Keratinocyte (primary cell): ENCODE measurements at regions not wholly inside any gene's neighbourhood (a gene's known extent, or its start where the extent isn't known, plus 50 kb on each side); places are given as distances from the start of the nearest gene placed in this dataset.

ENCODE experiments used
- CTCF ChIP-seq, 3 experiments: IDR thresholded peaks in 1 of 3; conservative IDR thresholded peaks in 1 of 3; optimal IDR thresholded peaks in 1 of 3; 2 replicates in 2 of 3; 3 replicates in 1 of 3; pipeline versions ENCODE3 to v1.5.1; 2011; ENCODE audit warnings: low read length in 3 of 3, mild to moderate bottlenecking in 3 of 3, moderate library complexity in 2 of 3, control low read depth in 1 of 3, inconsistent platforms in 1 of 3; ENCODE audit not compliant: insufficient read depth in 2 of 3; ENCODE audit errors: extremely low read depth in 1 of 3
- EZH2 ChIP-seq: IDR thresholded peaks from one replicate; pipeline ENCODE4 v1.6.1; 2012; ENCODE audit warnings: inconsistent platforms, mild to moderate bottlenecking, low read length, moderate library complexity

- no peak for TF ChIP-seq CTCF (optimal IDR thresholded peaks at IDR 0.05 in 1 of 3, IDR thresholded peaks at IDR 0.05 in 1 of 3, conservative IDR thresholded peaks at IDR 0.05 in 1 of 3; ENCODE audit: extremely low read depth in 1 of 3, insufficient read depth in 2 of 3, low read length in 3 of 3)
- no peak for TF ChIP-seq EZH2
Observed at GRCh38 chrX:10981506-10981905, 129.6 kb upstream of the HCCS start.
